Natural killer cell (primary cell): ENCODE measurements at regions not wholly inside any gene's neighbourhood (a gene's known extent, or its start where the extent isn't known, plus 50 kb on each side); places are given as distances from the start of the nearest gene placed in this dataset.

ENCODE experiments used
- ATAC-seq, 3 donors: fragments of 150-1000 bp in 2 of 3; fragments of 200-7000 bp in 1 of 3; cut with Tn5 transposase; 1 replicate in 1 of 3; 2 replicates in 2 of 3; pipeline ENCODE4 v1.10.0; 2021; ENCODE audit warnings: mild to moderate bottlenecking in 2 of 3, moderate library complexity in 2 of 3
- DNase-seq, 2 donors: peaks; one replicate each; pipeline versions ENCODE4 v3.0.0 to v3.0.0-alpha.2; 2013 to 2021; ENCODE audit warnings: mixed read lengths in 1 of 2
- H3K27ac ChIP-seq: one replicate; pipeline ENCODE4 v1.5.1; 2013; ENCODE audit warnings: mild to moderate bottlenecking, low read length
- H3K27me3 ChIP-seq: one replicate; pipeline ENCODE4 v1.6.1; 2013; ENCODE audit warnings: low read length; ENCODE audit not compliant: control insufficient read depth, insufficient read depth
- H3K36me3 ChIP-seq: one replicate; pipeline ENCODE4 v1.6.1; 2013; ENCODE audit warnings: low read length; ENCODE audit not compliant: control insufficient read depth, insufficient read depth
- H3K4me1 ChIP-seq: one replicate; pipeline ENCODE4 v1.6.1; 2013; ENCODE audit warnings: low read length; ENCODE audit not compliant: control insufficient read depth, insufficient read depth
- H3K4me3 ChIP-seq: one replicate; pipeline ENCODE4 v1.5.1; 2013; ENCODE audit warnings: low read length
- H3K9me3 ChIP-seq: one replicate; pipeline ENCODE4 v1.6.1; 2013; ENCODE audit warnings: low read length; ENCODE audit not compliant: control insufficient read depth, insufficient read depth
- H3K27ac Mint-ChIP-seq, 2 donors: one replicate each; pipeline ENCODE4 v1.8.0; 2022; ENCODE audit warnings: mild to moderate bottlenecking in 2 of 2, mixed read lengths in 2 of 2, moderate library complexity in 1 of 2
- H3K27me3 Mint-ChIP-seq, 2 donors: one replicate each; pipeline ENCODE4 v1.8.0; 2022; ENCODE audit warnings: low read depth in 2 of 2, mixed read lengths in 2 of 2
- H3K36me3 Mint-ChIP-seq: one replicate; pipeline ENCODE4 v1.8.0; 2022; ENCODE audit warnings: mixed read lengths
- H3K4me1 Mint-ChIP-seq, 2 donors: one replicate each; pipeline ENCODE4 v1.8.0; 2022; ENCODE audit warnings: mixed read lengths in 2 of 2
- H3K4me3 Mint-ChIP-seq: one replicate; pipeline ENCODE4 v1.8.0; 2022; ENCODE audit warnings: mild to moderate bottlenecking, moderate library complexity, mixed read lengths
- H3K9me3 Mint-ChIP-seq, 2 donors: one replicate each; pipeline ENCODE4 v1.8.0; 2022; ENCODE audit warnings: mixed read lengths in 2 of 2
- CTCF ChIP-seq: fragments of 200-600 bp; IDR thresholded peaks from one replicate; pipeline ENCODE4 v1.8.0; 2022; ENCODE audit warnings: antibody characterized with exemption
- WGBS: methylation state at CpG from one replicate; pipeline ENCODE4 v1.1.7; 2013; ENCODE audit warnings: missing lambda C conversion rate; ENCODE audit not compliant: insufficient coverage; 5-methylcytosine and 5-hydroxymethylcytosine counted together
- intact Hi-C: fragments of 100-400 bp; cut with micrococcal nuclease; formaldehyde crosslinking; loops from one replicate; pipeline ENCODE4 v1.14.2; 2022

GRCh38 chr18:71913641-71914040 lies 630.5 kb downstream of the CBLN2 start:
- 95% methylated on average over 1 of the region's 1 CpG for WGBS
- no peak for ATAC-seq
- H3K36me3 Mint-ChIP-seq: no peaks in the 10 kb centered on the region

GRCh38 chr18:71902482-71902881 lies 641.7 kb downstream of the CBLN2 start:
- H3K27me3 ChIP-seq: no peaks in the 10 kb centered on the region
- ATAC-seq: no peak
- Mint-ChIP-seq H3K36me3 (no peaks in the 10 kb centered on the region), H3K9me3 (peaks cover 5 to 11% of the 10 kb centered on the region in 2 donors), H3K27me3 (no peaks in the 10 kb centered on the region), H3K4me3 (no peak overlapping the region), H3K27ac (no peak overlapping the region), H3K4me1 (no peaks in the 10 kb centered on the region)
- peaks cover 18% of the 10 kb centered on the region for H3K9me3 ChIP-seq
- H3K4me3 ChIP-seq: no peak overlapping the region
- H3K27ac ChIP-seq: no peak overlapping the region
- 78% methylated on average over 1 of the region's 1 CpG for WGBS
- H3K36me3 ChIP-seq: no peaks in the 10 kb centered on the region
- TF ChIP-seq CTCF: no peak
- DNase-seq: no peak
- H3K4me1 ChIP-seq: no peaks in the 10 kb centered on the region
- intact Hi-C loops: no loop called here

More at GRCh38 chr18:71913641-71914040, 630.5 kb downstream of the CBLN2 start:
- no peaks in the 10 kb centered on the region for H3K27me3 Mint-ChIP-seq
- no peak for DNase-seq
- no peak overlapping the region for H3K27ac Mint-ChIP-seq
- Histone ChIP-seq H3K4me1 (no peaks in the 10 kb centered on the region), H3K27ac (no peak overlapping the region), H3K27me3 (no peaks in the 10 kb centered on the region), H3K4me3 (no peak overlapping the region), H3K9me3 (no peaks in the 10 kb centered on the region), H3K36me3 (no peaks in the 10 kb centered on the region)
- peaks cover 10 to 28% of the 10 kb centered on the region in 2 donors for H3K9me3 Mint-ChIP-seq
- TF ChIP-seq CTCF: no peak
- intact Hi-C loops: no loop called here
- H3K4me1 Mint-ChIP-seq: no peaks in the 10 kb centered on the region
- H3K4me3 Mint-ChIP-seq: no peak overlapping the region

- 64% methylated on average over 8 of the region's 8 CpGs for WGBS
- no peak for TF ChIP-seq CTCF
- ATAC-seq (no peak), DNase-seq (no peak)
- Mint-ChIP-seq H3K4me3 (no peak overlapping the region), H3K9me3 (peaks cover 14 to 22% of the 10 kb centered on the region in 2 donors), H3K4me1 (no peaks in the 10 kb centered on the region), H3K27ac (no peak overlapping the region), H3K27me3 (no peaks in the 10 kb centered on the region), H3K36me3 (no peaks in the 10 kb centered on the region)
- Histone ChIP-seq H3K4me3 (no peak overlapping the region), H3K27ac (no peak overlapping the region), H3K36me3 (no peaks in the 10 kb centered on the region), H3K27me3 (no peaks in the 10 kb centered on the region), H3K9me3 (peaks cover 18% of the 10 kb centered on the region), H3K4me1 (no peaks in the 10 kb centered on the region)
- intact Hi-C loops: no loop called here
Observed at GRCh38 chr18:71899707-71900472, 644.3 kb downstream of the CBLN2 start.

- TF ChIP-seq CTCF: no peak
- intact Hi-C loops: no loop called here
- Mint-ChIP-seq H3K27ac (no peak overlapping the region), H3K4me1 (no peaks in the 10 kb centered on the region), H3K36me3 (no peaks in the 10 kb centered on the region), H3K27me3 (no peaks in the 10 kb centered on the region), H3K9me3 (peaks cover 13 to 21% of the 10 kb centered on the region in 2 donors), H3K4me3 (no peak overlapping the region)
- Histone ChIP-seq H3K4me1 (no peaks in the 10 kb centered on the region), H3K36me3 (no peaks in the 10 kb centered on the region), H3K27ac (no peak overlapping the region), H3K4me3 (no peak overlapping the region), H3K9me3 (peaks cover 18% of the 10 kb centered on the region), H3K27me3 (no peaks in the 10 kb centered on the region)
- ATAC-seq (no peak), DNase-seq (no peak)
- 81% methylated on average over 6 of the region's 6 CpGs for WGBS
Observed at GRCh38 chr18:71899183-71899582, 645.0 kb downstream of the CBLN2 start.
